ENCODE measurements at regions not wholly inside any gene's neighbourhood (a gene's known extent, or its start where the extent isn't known, plus 50 kb on each side); places are given as distances from the start of the nearest gene placed in this dataset.
"Not testable (repeated sequence)": the region's sequence is repeated elsewhere in the genome, so short reads cannot be mapped to it uniquely, and the experiment has no call there.

DNA sequence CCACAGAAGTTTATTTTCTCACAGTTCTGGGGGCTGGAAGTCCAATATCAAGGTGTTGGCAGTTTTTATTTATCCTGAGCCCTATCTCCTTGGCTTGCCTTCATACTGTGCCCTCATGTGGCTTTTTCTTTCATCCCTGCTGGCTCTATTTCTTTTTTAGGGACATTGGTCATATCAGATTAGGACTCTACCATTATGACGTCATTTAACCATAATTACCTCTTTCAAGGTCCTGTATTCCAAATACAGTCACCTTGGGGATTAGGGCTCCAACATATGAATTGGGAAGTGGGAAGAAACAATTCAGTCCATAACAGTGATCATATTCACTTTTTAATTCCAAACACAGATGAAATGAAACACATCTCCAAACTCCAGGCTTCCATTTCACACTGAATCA lies 286.0 kb downstream of the SUCLG1 start:
- Mint-ChIP-seq H3K4me3 (no peak overlapping the region), H3K36me3 (ENCODE audit: low read depth) (no peaks in the 10 kb centered on the region), H3K27ac (no peak overlapping the region), H3K27me3 (peaks cover 8% of the 10 kb centered on the region), H3K4me1 (ENCODE audit: low read depth) (no peaks in the 10 kb centered on the region), H3K9me3 (no peaks in the 10 kb centered on the region)
- DNase-seq: no peak

DNA sequence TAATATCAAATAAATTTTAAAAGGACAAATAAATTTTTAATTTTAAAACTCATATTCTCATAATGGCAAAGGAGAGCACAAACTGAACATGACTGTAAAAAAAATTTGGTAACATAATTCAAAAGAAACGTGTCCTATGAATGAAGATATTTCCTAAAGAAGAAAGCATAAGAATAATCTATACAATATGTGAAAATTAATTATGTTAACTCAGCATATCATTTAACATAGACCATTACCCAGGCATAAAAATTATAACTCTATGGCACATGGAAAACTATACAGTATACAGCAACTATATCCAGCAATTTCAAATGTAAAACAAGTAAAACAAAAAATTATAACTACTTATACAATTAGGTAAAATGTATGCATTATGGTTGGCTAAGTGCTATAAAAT lies 288.1 kb downstream of the SUCLG1 start:
- Mint-ChIP-seq H3K4me1 (ENCODE audit: low read depth) (no peaks in the 10 kb centered on the region), H3K9me3 (no peaks in the 10 kb centered on the region), H3K27me3 (peaks cover 8% of the 10 kb centered on the region), H3K27ac (no peak overlapping the region), H3K4me3 (no peak overlapping the region), H3K36me3 (ENCODE audit: low read depth) (no peaks in the 10 kb centered on the region)
- DNase-seq: no peak

DNA sequence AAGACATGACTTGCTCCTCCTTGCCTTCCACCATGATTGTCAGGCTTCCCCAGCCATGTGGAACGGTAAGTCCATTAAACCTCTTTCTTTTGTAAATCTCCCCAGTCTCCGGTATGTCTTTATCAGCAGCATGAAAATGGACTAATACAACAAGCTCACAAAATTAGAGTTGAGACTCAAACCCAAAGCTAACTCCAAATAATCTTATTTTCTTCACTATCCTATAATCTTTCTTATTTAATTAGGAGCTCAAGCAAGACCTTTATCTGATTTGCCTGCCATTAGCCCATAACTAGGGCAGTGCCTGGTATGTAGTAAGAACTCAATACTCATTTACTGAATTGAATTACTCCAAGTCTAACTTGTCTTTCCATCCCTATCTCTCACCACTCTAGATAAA lies 289.2 kb downstream of the SUCLG1 start:
- no peak for DNase-seq
- Mint-ChIP-seq H3K4me3 (no peak overlapping the region), H3K4me1 (ENCODE audit: low read depth) (no peaks in the 10 kb centered on the region), H3K9me3 (no peaks in the 10 kb centered on the region), H3K36me3 (ENCODE audit: low read depth) (no peaks in the 10 kb centered on the region), H3K27me3 (peaks cover 8% of the 10 kb centered on the region), H3K27ac (no peak overlapping the region)

DNA sequence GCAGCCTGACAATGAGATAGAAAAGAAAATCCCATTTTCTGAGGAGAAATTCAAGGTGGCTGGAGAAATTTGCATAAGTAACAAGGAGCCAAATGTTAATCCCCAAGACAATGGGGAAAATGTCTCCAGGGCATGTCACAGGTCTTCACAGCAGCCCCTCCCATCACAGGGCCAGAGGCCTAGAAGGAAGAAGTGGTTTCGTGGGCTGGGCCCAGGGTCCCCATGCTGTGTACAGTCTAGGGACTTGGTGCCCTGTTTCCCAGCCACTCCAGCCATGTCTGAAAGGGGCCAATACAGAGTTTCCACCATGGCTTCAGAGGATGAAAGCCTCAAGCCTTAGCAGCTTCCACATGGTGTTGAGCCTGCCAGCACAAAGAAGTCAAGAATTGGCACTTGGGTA lies 290.5 kb downstream of the SUCLG1 start:
- not testable (repeated sequence) for DNase-seq; H3K27ac Mint-ChIP-seq; H3K4me1 Mint-ChIP-seq (ENCODE audit: low read depth); H3K36me3 Mint-ChIP-seq (ENCODE audit: low read depth); H3K9me3 Mint-ChIP-seq; H3K4me3 Mint-ChIP-seq
- peaks cover 12% of the 10 kb centered on the region for H3K27me3 Mint-ChIP-seq

DNA sequence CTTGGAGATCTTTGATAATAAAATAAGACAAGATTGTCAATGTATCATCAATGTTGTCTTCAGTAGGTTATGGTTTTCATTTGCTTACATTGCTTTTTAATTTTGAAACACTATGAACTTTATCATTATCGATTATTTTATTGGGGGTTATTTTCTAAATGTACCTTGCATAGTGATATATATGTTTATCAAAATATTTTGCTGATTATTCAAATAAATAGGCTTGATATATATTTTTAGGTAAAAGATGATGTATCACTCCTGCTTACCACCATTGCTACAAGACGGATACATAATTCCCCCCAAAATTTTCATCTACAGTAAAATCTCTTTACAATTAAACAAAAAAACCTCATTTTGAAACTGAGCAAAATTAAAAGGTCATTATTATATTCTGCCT lies 293.8 kb downstream of the SUCLG1 start:
- Mint-ChIP-seq H3K27me3 (peaks cover 24% of the 10 kb centered on the region), H3K4me3 (no peak overlapping the region), H3K27ac (no peak overlapping the region), H3K36me3 (ENCODE audit: low read depth) (no peaks in the 10 kb centered on the region), H3K9me3 (no peaks in the 10 kb centered on the region), H3K4me1 (ENCODE audit: low read depth) (no peaks in the 10 kb centered on the region)
- no peak for DNase-seq

DNA sequence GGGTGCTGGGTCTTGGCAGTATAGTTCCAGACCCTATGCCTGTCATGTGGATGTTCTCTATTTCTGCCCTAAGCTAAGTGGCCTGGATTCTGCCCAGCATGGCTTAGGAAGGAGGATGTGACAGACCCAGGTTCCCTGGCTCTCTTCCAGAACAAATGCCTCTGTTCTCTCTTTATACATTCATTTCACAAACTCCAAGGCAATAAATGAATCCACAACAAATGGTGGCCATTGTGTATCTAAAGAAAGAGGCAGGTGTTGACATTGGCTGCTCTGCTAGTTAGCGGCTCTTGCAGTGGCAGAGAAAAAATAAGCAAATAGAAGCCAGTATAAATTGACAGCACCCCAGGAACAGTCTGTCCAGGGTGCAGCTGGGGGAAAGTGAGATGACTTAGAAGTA lies 298.6 kb downstream of the SUCLG1 start:
- H3K4me3 Mint-ChIP-seq: no peak overlapping the region
- DNase-seq: no peak
- H3K36me3 Mint-ChIP-seq (ENCODE audit: low read depth): no peaks in the 10 kb centered on the region
- no peaks in the 10 kb centered on the region for H3K9me3 Mint-ChIP-seq
- peaks cover 28% of the 10 kb centered on the region for H3K27me3 Mint-ChIP-seq
- H3K27ac Mint-ChIP-seq: no peak overlapping the region
- H3K4me1 Mint-ChIP-seq (ENCODE audit: low read depth): no peaks in the 10 kb centered on the region

DNA sequence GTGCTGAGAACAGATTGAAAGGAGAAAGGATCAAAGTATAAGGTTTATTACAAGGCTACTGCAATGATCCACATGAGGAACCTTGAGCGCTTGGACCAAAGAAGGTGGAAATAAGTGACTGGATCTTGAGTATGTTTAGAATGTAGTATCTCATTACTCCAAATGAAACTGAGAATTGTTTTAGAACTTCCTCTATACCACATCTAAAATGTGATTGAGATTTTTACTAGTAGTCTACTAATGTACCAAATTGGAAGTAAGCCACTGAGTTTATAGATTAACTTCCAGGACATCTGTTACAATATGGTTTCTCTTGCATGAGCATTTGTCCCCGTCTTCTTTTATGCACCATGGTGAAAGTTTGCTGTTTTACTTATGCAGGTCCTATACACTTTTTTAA lies 300.5 kb downstream of the SUCLG1 start:
- H3K9me3 Mint-ChIP-seq: no peaks in the 10 kb centered on the region
- no peak for DNase-seq
- H3K4me3 Mint-ChIP-seq: no peak overlapping the region
- peaks cover 24% of the 10 kb centered on the region for H3K27me3 Mint-ChIP-seq
- no peaks in the 10 kb centered on the region for H3K36me3 Mint-ChIP-seq (ENCODE audit: low read depth)
- H3K27ac Mint-ChIP-seq: no peak overlapping the region
- H3K4me1 Mint-ChIP-seq (ENCODE audit: low read depth): no peaks in the 10 kb centered on the region

DNA sequence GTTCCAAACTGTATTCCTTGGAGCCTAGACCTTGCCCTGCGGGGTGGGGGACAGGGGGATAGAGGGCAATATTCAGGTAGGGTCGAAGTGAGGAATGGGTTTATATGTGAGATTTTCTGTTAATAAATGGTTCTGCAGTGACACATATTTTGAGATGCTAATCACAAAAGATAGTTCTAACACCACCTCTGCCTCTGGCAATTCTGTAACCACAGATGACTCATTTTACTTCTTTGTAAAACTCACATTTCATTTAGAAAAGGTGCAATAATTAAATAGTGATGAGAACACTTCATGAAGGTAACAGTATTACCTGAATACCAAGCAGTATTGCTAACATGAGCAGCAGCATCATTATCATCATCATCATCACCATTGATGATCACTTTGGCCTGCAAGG lies 306.6 kb downstream of the SUCLG1 start:
- no peak overlapping the region for H3K27ac Mint-ChIP-seq
- H3K4me1 Mint-ChIP-seq (ENCODE audit: low read depth): no peaks in the 10 kb centered on the region
- no peak for DNase-seq
- H3K27me3 Mint-ChIP-seq: no peaks in the 10 kb centered on the region
- no peaks in the 10 kb centered on the region for H3K9me3 Mint-ChIP-seq
- H3K4me3 Mint-ChIP-seq: no peak overlapping the region
- H3K36me3 Mint-ChIP-seq (ENCODE audit: low read depth): no peaks in the 10 kb centered on the region

DNA sequence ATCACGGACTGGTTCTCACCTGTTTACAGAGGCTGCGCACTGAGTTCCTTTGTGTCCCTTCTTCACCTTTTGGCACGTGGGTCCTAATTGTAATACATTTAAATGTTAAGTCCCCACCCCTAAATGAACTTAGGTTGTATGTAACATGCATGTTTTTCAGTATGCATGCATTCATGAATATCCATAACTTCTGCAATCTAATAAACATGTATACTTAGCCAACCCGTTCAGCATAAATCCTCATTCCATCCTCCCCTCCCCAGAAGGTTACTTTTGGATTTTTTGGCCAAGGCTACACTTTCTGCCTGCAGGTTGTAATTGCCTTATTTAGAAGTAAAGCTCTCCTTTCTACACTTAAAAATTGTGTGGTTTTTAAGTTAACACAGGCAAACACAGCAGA lies 314.7 kb downstream of the SUCLG1 start:
- H3K9me3 Mint-ChIP-seq: no peaks in the 10 kb centered on the region
- H3K27me3 Mint-ChIP-seq: peaks cover 12% of the 10 kb centered on the region
- H3K27ac Mint-ChIP-seq: no peak overlapping the region
- no peak overlapping the region for H3K4me3 Mint-ChIP-seq
- H3K36me3 Mint-ChIP-seq (ENCODE audit: low read depth): no peaks in the 10 kb centered on the region
- no peaks in the 10 kb centered on the region for H3K4me1 Mint-ChIP-seq (ENCODE audit: low read depth)
- DNase-seq: no peak

DNA sequence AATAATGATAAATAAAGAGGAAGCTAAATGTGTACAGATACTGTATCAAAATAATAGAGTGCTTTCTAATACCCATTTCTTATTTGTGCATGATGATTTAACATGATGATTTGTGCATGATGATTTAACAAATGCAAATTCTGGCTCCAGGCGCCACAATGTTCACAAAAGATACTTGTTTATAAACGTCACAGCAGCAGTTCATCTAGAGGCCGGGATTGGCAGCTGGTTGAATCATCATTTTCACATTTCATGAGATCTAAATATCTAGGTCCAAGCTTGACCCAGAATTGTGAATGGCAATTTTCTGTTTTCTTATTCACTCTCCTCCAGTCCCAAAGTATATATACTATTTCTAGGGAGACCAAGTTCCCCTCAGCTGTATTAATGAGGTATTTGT lies 322.0 kb downstream of the SUCLG1 start:
- no peak overlapping the region for H3K27ac Mint-ChIP-seq
- H3K27me3 Mint-ChIP-seq: peaks cover 3% of the 10 kb centered on the region
- no peaks in the 10 kb centered on the region for H3K36me3 Mint-ChIP-seq (ENCODE audit: low read depth)
- no peak for DNase-seq
- H3K4me3 Mint-ChIP-seq: no peak overlapping the region
- no peaks in the 10 kb centered on the region for H3K4me1 Mint-ChIP-seq (ENCODE audit: low read depth)
- no peaks in the 10 kb centered on the region for H3K9me3 Mint-ChIP-seq

DNA sequence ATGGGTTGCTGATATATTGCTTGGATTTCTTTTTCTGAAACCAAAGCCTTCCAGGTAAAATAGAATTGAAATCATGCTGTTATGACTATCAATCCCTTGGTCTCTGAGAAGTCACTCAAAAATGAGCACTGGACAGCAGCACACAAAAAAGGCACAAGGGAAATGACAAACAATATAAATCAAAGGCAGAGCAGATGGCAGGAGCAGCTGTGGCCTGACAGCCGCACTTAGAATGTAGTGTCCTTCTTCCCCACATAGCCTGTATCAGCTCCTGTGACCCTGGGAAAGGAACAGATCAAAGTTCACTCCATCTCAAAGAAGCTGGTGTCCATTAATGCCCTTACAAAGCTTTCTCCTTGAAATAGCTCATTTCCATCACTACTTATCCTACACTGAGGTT lies 326.7 kb downstream of the SUCLG1 start:
- DNase-seq: no peak
- no peaks in the 10 kb centered on the region for H3K36me3 Mint-ChIP-seq (ENCODE audit: low read depth)
- no peaks in the 10 kb centered on the region for H3K4me1 Mint-ChIP-seq (ENCODE audit: low read depth)
- no peak overlapping the region for H3K4me3 Mint-ChIP-seq
- no peak overlapping the region for H3K27ac Mint-ChIP-seq
- no peaks in the 10 kb centered on the region for H3K9me3 Mint-ChIP-seq
- H3K27me3 Mint-ChIP-seq: peaks cover 3% of the 10 kb centered on the region

DNA sequence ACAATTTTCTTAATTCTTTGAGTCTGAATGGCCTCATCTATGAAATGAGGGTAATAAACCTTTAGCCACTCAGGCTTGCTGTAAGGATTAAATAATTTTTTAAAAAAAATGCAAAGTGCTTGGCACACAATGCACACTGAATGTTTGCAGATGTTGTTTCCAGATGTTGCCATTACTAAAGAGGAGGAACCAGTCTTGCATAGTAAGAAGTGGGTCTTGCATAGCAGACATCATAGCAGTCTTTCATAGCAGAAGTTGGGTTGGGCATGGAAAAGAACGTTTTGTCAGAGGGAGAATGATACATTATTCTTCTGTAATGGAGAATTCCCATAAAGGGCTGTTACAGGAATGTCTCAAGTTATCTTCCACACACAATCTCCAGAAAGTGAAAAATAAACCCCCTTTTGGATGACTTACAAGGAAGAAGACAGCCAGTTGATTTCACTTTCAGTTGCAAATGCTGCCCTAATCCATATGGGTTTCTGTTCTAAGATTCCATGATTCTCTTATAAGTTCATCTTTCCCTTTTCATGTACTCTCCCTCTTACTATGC lies 327.7 kb downstream of the SUCLG1 start:
- no peak overlapping the region for H3K27ac Mint-ChIP-seq
- no peaks in the 10 kb centered on the region for H3K9me3 Mint-ChIP-seq
- H3K27me3 Mint-ChIP-seq: peaks cover under 1% of the 10 kb centered on the region
- H3K4me1 Mint-ChIP-seq (ENCODE audit: low read depth): no peaks in the 10 kb centered on the region
- no peak for DNase-seq
- no peak overlapping the region for H3K4me3 Mint-ChIP-seq
- no peaks in the 10 kb centered on the region for H3K36me3 Mint-ChIP-seq (ENCODE audit: low read depth)

DNA sequence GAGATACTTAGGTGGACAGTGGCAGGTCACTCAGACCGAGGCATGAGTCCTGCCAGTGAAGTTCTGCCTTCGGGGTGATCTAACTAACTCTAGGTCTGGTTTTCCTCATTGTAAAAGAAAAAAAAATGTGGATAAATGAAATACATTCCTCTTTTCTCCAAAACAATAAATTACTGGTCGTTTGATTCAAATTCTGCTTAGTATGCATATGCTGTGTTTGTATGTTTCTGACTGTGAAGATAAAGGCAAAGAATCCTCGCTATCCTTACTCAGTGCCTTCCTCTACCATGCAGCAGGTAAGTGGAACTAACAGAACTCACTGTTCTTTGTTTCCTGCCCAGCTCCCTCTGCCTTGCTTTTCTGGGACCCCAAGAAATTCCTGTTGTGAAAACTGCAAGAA lies 330.1 kb downstream of the SUCLG1 start:
- Mint-ChIP-seq H3K27me3 (no peaks in the 10 kb centered on the region), H3K4me3 (no peak overlapping the region), H3K36me3 (ENCODE audit: low read depth) (no peaks in the 10 kb centered on the region), H3K9me3 (no peaks in the 10 kb centered on the region), H3K4me1 (ENCODE audit: low read depth) (no peaks in the 10 kb centered on the region), H3K27ac (no peak overlapping the region)
- DNase-seq: no peak

DNA sequence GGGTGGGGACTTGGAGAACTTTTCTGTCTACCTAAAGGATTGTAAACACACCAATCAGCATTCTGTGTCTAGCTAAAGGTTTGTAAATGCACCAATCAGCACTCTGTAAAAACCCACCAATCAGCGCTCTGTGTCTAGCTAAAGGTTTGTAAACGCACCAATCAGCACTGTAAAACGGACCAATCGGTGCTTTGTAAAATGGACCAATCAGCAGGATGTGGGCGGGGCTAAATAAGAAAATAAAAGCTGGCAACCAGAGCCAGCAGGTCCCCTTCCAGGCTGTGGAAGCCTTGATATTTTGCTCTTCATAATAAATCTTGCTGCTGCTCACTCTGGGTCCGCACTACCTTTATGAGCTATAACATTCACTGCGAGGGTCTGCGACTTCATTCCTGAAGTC lies 331.3 kb downstream of the SUCLG1 start:
- not testable (repeated sequence) for H3K4me1 Mint-ChIP-seq (ENCODE audit: low read depth); H3K4me3 Mint-ChIP-seq; H3K9me3 Mint-ChIP-seq; H3K27me3 Mint-ChIP-seq; DNase-seq; H3K27ac Mint-ChIP-seq; H3K36me3 Mint-ChIP-seq (ENCODE audit: low read depth)

DNA sequence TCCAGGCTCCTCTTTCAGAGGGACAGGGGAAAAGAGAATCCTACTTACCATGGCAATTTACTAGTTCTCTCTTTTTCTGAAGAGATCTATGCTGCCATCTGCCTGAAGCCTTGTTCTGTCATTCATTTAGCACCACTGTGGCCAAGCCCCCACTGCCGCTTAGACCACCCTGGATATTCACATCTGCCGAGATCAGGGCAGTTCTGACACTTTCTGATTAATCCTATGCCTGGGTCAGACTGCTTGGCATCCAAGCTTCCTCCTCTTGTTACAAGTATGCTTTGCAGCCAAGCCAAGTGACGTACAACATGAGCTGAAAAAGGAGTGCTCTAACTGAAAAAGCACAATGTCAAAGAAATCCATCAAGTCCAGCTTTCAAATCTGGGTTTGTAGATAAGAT lies 332.6 kb downstream of the SUCLG1 start:
- Mint-ChIP-seq H3K4me1 (ENCODE audit: low read depth) (no peaks in the 10 kb centered on the region), H3K9me3 (no peaks in the 10 kb centered on the region), H3K27me3 (no peaks in the 10 kb centered on the region), H3K36me3 (ENCODE audit: low read depth) (no peaks in the 10 kb centered on the region), H3K4me3 (no peak overlapping the region), H3K27ac (no peak overlapping the region)
- no peak for DNase-seq

DNA sequence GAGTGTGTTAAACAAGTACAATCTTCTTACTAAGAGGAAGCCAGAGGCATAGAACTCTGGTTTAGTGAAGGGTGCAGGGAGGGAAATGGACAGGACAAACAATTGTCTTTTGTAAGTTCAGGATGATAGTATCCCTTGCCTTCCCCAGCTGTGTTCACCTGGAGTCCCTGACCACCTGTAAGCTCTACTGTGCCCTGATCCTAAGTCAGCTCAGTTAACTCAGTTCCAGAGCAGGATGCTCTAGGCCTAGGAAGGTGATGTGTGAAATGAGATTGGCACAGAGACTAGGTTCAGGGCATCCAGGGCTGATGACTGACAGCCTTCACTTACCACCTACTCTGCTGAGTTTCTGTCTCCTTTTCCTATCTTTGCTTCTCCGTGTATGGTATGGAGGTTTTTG lies 333.0 kb downstream of the SUCLG1 start:
- Mint-ChIP-seq H3K9me3 (no peaks in the 10 kb centered on the region), H3K36me3 (ENCODE audit: low read depth) (no peaks in the 10 kb centered on the region), H3K27me3 (no peaks in the 10 kb centered on the region), H3K27ac (no peak overlapping the region), H3K4me3 (no peak overlapping the region), H3K4me1 (ENCODE audit: low read depth) (no peaks in the 10 kb centered on the region)
- DNase-seq: no peak
